Psoas muscle (tissue), 7 donors: ENCODE measurements at regions not wholly inside any gene's neighbourhood (a gene's known extent, or its start where the extent isn't known, plus 50 kb on each side); places are given as distances from the start of the nearest gene placed in this dataset.
"Not testable (repeated sequence)": the region's sequence is repeated elsewhere in the genome, so short reads cannot be mapped to it uniquely, and the experiment has no call there.

ENCODE experiments used
- ATAC-seq, 4 donors: fragments of 200-7000 bp; cut with Tn5 transposase; one replicate each; pipeline ENCODE4 v1.9.1; 2020; ENCODE audit warnings: moderate library complexity in 3 of 4, mild to moderate bottlenecking in 2 of 4
- DNase-seq, 2 donors: peaks; one replicate each; pipeline ENCODE4 v3.0.0-alpha.2; 2020
- H3K27ac ChIP-seq: fragments of 200-600 bp; one replicate; pipeline ENCODE4 v1.8.0; 2022
- H3K27me3 ChIP-seq, 3 donors: fragments of 200-600 bp in 1 of 3; one replicate each; pipeline versions ENCODE4 v1.6.1 to v1.8.0; 2013 to 2022; ENCODE audit warnings: low read length in 2 of 3, mild to moderate bottlenecking in 2 of 3, moderate library complexity in 1 of 3; ENCODE audit not compliant: insufficient read depth in 3 of 3
- H3K36me3 ChIP-seq, 2 donors: fragments of 200-600 bp in 1 of 2; one replicate each; pipeline versions ENCODE4 v1.6.1 to v1.8.0; 2013 to 2022; ENCODE audit warnings: low read depth in 1 of 2, mild to moderate bottlenecking in 1 of 2, moderate library complexity in 1 of 2; ENCODE audit not compliant: insufficient read depth in 1 of 2
- H3K4me1 ChIP-seq: fragments of 200-600 bp; one replicate; pipeline ENCODE4 v1.8.0; 2022
- H3K4me3 ChIP-seq: fragments of 200-600 bp; one replicate; pipeline ENCODE4 v1.8.0; 2022; ENCODE audit warnings: mild to moderate bottlenecking
- H3K9me3 ChIP-seq: fragments of 200-600 bp; one replicate; pipeline ENCODE4 v1.8.0; 2022
- WGBS, 3 donors: extraction: QIAGEN DNeasy Blood & Tissue Kit; methylation state at CpG; one replicate each; pipeline versions ENCODE4 v1.1.6 to v1.1.7; 2013; 5-methylcytosine and 5-hydroxymethylcytosine counted together
- intact Hi-C, 2 donors: fragments of 100-400 bp; cut with DNase I; formaldehyde crosslinking; loops; one replicate each; pipeline versions ENCODE4 v1.11.0 to v1.14.2; 2022
- TF ChIP-seq, protein P1 (sequence below): fragments of 200-600 bp; IDR thresholded peaks from one replicate; pipeline ENCODE4 v1.8.0; 2022; ENCODE audit warnings: antibody characterized with exemption
- donor health status: healthy with polysubstance abuse.
- donor health status: DM: no; HTN: no; CAD: no; lungs with moderate emphysema.
- donor health status: Bipolar disorder and iron deficiency.
- donor health status: healthy.
- donor health status: DM: yes; HTN: yes; CAD: no.
- donor health status: DM: no; HTN: no; CAD: no.
- donor health status: DM: yes; HTN: yes; CAD: no.

- H3K9me3 ChIP-seq: no peaks in the 10 kb centered on the region
- DNase-seq: no peak
- intact Hi-C loops: no loop called here
- H3K4me3 ChIP-seq: no peak overlapping the region
- no peak for ATAC-seq
- no peaks in the 10 kb centered on the region for H3K36me3 ChIP-seq
- no peak overlapping the region for H3K27ac ChIP-seq
- TF ChIP-seq, protein P1, sequence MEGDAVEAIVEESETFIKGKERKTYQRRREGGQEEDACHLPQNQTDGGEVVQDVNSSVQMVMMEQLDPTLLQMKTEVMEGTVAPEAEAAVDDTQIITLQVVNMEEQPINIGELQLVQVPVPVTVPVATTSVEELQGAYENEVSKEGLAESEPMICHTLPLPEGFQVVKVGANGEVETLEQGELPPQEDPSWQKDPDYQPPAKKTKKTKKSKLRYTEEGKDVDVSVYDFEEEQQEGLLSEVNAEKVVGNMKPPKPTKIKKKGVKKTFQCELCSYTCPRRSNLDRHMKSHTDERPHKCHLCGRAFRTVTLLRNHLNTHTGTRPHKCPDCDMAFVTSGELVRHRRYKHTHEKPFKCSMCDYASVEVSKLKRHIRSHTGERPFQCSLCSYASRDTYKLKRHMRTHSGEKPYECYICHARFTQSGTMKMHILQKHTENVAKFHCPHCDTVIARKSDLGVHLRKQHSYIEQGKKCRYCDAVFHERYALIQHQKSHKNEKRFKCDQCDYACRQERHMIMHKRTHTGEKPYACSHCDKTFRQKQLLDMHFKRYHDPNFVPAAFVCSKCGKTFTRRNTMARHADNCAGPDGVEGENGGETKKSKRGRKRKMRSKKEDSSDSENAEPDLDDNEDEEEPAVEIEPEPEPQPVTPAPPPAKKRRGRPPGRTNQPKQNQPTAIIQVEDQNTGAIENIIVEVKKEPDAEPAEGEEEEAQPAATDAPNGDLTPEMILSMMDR: no peak
- H3K27me3 ChIP-seq: peaks cover 0 to 3% (median 0%) of the 10 kb centered on the region in 3 donors
- H3K4me1 ChIP-seq: no peaks in the 10 kb centered on the region
These were observed 112.3 kb downstream of the IGLL1 start for GRCh38 chr22:23467721-23468294.

DNA sequence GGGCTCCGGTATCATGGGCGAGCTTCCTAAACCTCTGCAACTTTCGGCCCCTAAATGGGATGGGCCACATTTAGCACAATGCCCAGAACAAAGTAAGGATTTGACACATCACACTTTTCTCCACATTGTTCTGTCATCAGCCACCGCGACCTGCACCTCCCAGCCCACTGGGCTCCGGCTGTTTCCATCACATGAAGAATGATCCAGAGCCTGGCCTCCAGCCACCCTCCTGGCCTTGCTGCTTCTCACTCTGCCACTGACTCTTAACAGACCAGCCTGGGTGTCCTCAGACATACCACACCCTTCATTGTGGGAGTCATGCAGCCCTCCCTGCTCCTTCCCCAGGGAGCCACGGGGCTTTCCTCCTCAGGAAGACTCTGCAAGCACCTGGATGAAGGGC is 113.7 kb downstream of the IGLL1 start:
- Histone ChIP-seq H3K4me1 (no peaks in the 10 kb centered on the region), H3K9me3 (no peaks in the 10 kb centered on the region), H3K36me3 (no peaks in the 10 kb centered on the region), H3K27ac (no peak overlapping the region), H3K27me3 (peaks cover 0 to 7% (median 2%) of the 10 kb centered on the region in 3 donors), H3K4me3 (no peak overlapping the region)
- intact Hi-C loops: no loop called here
- ATAC-seq: no peak
- TF ChIP-seq, protein P1: no peak
- no peak for DNase-seq
- WGBS, 3 donors: 79 to 92% (median 80%) methylated on average over 7 of the region's 7 CpGs

GRCh38 chr22:23464796-23465195 is 115.3 kb downstream of the IGLL1 start:
- H3K4me1 ChIP-seq, H3K4me3 ChIP-seq, H3K9me3 ChIP-seq, H3K27ac ChIP-seq, DNase-seq, intact Hi-C loops, ATAC-seq, H3K36me3 ChIP-seq: not testable (repeated sequence)
- peaks cover 0 to 13% (median 4%) of the 10 kb centered on the region in 3 donors for H3K27me3 ChIP-seq
- 37 to 42% (median 40%) methylated on average over 5 to 6 of the region's 6 CpGs for WGBS, 3 donors

GRCh38 chr22:23460517-23461031 is 119.5 kb downstream of the IGLL1 start:
- H3K9me3 ChIP-seq, H3K36me3 ChIP-seq, H3K27ac ChIP-seq, H3K4me1 ChIP-seq, intact Hi-C loops, DNase-seq, H3K4me3 ChIP-seq, ATAC-seq: not testable (repeated sequence)
- H3K27me3 ChIP-seq: peaks cover 0 to 39% (median 14%) of the 10 kb centered on the region in 3 donors
- 48 to 67% (median 61%) methylated on average over 17 to 24 of the region's 24 CpGs for WGBS, 3 donors

- WGBS, 3 donors: 76 to 79% (median 77%) methylated on average over 21 to 24 of the region's 24 CpGs
- DNase-seq, ATAC-seq, H3K36me3 ChIP-seq, H3K27ac ChIP-seq, H3K9me3 ChIP-seq, intact Hi-C loops, H3K4me1 ChIP-seq, H3K4me3 ChIP-seq: not testable (repeated sequence)
- peaks cover 0 to 39% (median 14%) of the 10 kb centered on the region in 3 donors for H3K27me3 ChIP-seq
These were observed 120.2 kb downstream of the IGLL1 start for GRCh38 chr22:23459645-23460516.
